ENCODE measurements at regions not wholly inside any gene's neighbourhood (a gene's known extent, or its start where the extent isn't known, plus 50 kb on each side); places are given as distances from the start of the nearest gene placed in this dataset.

DNA sequence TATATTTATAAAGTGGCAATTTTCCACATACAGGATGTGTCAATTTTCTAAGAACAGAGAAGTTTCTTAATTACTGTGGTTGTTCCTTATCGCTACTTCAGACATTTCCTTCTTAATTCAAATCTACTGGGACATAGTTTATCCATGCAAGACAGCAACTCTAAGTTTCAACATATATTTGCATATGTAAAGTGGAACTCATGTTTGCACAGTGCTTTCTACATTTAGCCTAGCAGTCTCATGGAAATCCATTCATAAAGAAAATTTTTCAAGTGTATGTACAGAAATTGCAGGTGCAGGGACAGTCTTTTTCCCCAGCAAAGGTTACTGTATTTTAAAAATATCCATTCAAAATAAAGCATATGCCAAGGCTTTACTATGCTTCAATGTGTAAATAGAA lies 956.7 kb upstream of the SEL1L start:
- no peak for DNase-seq

GRCh38 chr14:82492157-82492556 lies 958.5 kb upstream of the SEL1L start:
- no peak for DNase-seq

DNA sequence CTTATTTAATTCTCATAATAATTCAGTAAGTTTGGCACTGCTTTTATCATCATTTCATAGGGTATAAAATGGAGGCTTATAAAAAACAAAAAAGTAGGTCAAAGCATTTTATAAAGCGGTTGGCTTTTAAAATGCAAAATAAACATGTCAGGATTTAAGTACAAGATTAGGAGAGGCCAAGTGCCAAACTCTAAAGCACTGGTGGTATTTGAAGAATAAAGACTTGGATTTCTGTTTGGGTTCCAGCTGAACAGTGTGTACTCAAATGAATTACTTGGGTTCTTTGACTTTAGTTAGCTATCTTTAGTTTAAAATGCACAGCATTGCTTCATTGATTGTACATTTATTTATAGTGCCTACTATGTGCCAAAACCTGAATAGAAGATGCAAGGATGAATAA lies 966.6 kb upstream of the SEL1L start:
- DNase-seq = no peak

- DNase-seq = no peak
These were observed 967.9 kb upstream of the SEL1L start for GRCh38 chr14:82501554-82501953.

- DNase-seq = no peak
These were observed 968.4 kb upstream of the SEL1L start for GRCh38 chr14:82502043-82502442.

GRCh38 chr14:82504894-82505293 lies 971.2 kb upstream of the SEL1L start:
- DNase-seq = no peak

- DNase-seq = no peak
These were observed 976.4 kb upstream of the SEL1L start for GRCh38 chr14:82510007-82510406.

GRCh38 chr14:82511399-82511798 lies 977.7 kb upstream of the SEL1L start:
- no peak for DNase-seq

DNA sequence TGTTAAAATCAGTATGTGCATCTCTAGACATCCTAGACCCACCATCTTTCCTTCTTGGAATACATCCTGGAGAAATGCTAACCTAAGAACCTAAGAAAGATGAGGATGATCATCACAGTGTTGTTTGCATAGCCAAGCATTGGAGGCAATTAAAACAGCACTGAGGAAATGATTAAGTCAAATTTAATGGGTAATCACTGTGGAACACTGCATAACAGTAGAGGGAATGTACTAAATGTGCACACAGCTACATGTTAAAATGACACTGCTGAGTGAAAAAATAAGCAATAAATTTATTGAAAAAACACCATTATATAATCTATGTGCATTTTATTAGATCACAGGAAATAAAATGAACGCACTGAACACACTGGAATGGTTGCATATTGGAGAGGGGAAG lies 987.1 kb upstream of the SEL1L start:
- no peak for DNase-seq

DNA sequence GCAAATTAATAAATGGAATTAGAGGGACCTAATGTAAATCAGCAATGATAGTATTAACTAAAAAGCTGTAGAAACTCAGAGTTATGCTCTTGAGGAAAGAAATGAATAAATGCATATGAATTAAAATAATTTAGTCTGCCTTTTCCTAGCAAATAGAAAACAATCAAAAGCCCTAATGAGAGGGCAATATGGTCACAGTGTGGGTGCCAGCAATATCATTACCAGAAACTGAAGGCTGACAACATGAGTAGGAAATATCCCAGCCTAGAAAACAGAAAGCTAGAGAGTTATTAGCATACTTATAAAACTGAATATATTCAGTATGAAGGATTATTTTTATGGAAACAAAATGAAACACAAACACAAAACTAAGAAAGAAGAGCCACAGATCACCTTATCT lies 987.5 kb upstream of the SEL1L start:
- DNase-seq = no peak

DNA sequence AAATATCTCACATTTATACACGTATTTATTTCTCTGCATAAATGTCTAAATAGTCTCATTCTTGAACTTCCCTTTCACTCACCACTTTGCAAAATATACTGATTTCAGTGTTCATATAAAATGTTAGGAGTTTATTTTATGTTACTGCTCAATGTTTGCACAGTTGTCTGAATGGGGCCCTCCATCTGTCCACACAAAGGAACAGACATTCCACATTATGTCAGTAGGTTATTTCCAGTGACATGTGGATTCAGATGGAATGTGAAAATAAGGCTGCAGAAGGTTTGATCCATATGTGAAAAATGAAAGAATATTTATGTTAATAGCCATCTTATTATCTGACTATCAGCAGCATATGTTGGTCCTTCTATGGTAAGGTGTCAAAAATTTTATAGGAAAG lies 994.4 kb upstream of the SEL1L start:
- no peak for DNase-seq

- no peak for DNase-seq
These were observed 999.7 kb upstream of the SEL1L start for GRCh38 chr14:82533351-82533750.

DNA sequence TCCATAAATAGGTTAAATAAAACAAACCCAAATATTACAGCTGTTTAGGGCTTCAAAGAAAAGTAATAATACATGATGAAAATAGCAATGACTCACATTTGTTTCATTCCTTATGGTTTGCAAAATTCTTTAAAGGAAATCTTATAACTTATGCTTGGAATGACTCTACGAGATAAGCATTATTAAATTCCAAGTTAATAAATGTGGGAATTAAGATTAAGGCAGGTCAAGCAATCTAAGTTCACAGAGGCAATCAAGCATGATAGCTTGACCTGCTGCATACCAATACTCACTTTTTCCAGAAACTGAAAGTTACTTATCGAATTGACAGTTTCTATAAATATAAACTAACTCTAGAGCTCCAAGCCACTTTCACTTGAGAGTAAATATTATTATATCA lies 1002.9 kb upstream of the SEL1L start:
- no peak for DNase-seq

GRCh38 chr14:82537831-82538230 lies 1004.2 kb upstream of the SEL1L start:
- DNase-seq = no peak

GRCh38 chr14:82546401-82546800 lies 1012.7 kb upstream of the SEL1L start:
- no peak for DNase-seq

DNA sequence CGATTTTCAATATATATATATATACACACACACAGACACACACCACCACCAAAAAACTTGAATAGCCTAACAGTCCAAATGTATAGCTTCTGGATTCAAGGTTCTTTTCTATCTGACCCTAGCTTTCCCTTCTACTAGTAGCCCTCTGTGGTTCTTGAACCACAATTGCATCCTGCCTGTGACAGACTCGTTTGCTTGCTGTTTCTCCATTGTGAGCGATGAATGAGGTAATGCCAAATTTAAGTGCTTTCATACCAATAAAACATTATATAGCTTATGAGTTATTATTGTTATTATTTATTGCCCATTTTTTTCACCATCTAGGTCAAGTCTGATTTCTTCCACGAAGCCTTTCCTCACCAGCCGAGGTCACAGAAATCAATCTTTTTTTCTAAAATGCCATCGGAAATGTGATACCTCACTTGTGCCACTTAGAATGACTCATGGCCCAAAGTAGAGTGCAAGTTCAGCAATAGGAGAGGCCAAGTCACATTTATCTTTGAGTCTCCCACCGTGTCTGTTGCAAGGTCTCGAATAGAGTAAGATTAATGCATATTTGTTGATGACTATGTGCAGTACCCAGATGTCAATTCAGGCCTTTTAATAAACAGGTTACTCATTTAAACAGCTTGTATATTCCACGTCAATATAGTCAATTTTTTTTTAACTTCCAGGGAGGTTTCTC lies 1015.8 kb upstream of the SEL1L start:
- DNase-seq = no peak

GRCh38 chr14:82562881-82563280 lies 1029.2 kb upstream of the SEL1L start:
- DNase-seq = no peak

GRCh38 chr14:82565825-82566224 lies 1032.2 kb upstream of the SEL1L start:
- DNase-seq = no peak

DNA sequence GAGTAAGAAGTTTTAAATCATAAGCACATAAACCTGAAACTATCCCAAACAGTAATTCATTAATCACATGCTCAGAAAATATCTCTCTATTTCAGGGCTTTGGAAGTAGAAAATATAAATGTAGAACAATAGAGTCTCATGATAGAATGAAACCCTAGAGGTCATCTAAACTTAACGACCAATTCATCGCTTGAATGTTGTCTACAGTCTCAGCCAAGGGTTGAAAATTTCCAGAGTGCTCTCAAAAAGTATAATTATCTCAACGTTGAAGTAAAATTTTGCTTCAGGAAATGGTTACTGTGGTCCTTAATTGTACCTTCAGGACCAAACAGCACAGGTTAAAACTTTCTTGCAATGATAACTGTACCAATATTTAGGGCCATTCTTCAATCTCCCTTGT lies 1053.6 kb upstream of the SEL1L start:
- no peak for DNase-seq

DNA sequence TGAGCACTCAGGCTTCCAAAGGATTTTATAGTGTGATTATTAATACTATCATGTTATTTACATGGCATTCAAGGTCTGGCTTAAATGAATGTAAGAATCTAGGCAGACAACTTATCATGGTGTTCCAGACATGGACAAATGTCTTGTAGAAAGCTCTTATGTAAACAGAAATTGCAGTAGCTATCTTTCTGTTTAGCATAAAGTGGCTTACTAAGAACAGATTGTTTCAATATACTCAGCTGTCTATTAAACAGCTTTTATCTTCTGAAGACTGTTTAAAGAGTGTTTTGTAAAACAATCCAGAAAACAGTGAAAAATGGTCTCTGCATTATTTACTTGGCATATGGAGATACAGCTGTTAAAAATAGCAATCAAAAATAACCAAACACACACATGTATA lies 1061.8 kb upstream of the SEL1L start:
- DNase-seq = no peak

GRCh38 chr14:82602794-82603193 lies 1069.1 kb upstream of the SEL1L start:
- no peak for DNase-seq

DNA sequence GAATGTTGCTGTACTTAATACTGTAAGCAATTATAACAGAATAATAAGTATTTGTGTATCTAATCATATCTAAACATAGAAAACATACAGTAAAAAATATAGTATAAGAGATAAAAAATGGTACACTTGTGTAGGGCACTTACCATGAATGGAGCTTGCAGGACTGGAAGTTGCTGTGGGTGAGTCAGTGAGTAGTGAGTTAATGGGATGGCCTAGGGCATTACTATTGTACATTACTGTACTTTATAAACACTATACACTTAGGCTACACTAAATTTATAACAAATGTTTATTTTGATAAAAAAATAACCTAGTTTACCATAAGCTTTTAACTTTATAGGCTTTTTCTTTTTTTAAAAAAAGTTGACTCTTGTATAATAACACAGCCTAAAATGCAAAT lies 1071.2 kb upstream of the SEL1L start:
- DNase-seq = no peak

DNA sequence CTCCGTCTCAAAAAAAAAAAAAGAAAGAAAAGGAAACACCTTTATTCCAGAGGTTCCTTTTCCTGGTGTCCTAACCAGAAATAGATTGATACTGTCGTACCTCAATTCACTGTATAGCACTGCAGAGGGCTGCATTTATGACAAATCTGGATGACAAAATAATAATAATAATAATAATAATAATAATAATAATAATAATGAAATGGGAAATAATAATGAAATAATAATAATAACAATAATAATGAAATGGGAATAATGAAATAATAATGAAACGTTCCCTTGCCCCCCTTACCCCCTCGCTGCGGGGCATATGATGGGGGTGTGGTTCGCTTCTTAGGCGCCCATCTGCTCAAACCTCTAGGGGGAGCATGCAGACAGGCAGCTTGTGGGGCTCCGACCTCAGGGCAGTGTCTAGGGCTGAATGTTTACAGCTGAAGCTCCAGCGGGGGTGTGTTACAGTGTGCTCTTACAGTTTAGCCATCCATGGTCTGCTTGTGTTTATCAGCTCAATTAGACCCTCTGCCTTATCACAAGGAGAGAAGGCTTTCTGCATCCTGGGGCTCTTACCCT lies 1088.3 kb upstream of the SEL1L start:
- no peak for DNase-seq

DNA sequence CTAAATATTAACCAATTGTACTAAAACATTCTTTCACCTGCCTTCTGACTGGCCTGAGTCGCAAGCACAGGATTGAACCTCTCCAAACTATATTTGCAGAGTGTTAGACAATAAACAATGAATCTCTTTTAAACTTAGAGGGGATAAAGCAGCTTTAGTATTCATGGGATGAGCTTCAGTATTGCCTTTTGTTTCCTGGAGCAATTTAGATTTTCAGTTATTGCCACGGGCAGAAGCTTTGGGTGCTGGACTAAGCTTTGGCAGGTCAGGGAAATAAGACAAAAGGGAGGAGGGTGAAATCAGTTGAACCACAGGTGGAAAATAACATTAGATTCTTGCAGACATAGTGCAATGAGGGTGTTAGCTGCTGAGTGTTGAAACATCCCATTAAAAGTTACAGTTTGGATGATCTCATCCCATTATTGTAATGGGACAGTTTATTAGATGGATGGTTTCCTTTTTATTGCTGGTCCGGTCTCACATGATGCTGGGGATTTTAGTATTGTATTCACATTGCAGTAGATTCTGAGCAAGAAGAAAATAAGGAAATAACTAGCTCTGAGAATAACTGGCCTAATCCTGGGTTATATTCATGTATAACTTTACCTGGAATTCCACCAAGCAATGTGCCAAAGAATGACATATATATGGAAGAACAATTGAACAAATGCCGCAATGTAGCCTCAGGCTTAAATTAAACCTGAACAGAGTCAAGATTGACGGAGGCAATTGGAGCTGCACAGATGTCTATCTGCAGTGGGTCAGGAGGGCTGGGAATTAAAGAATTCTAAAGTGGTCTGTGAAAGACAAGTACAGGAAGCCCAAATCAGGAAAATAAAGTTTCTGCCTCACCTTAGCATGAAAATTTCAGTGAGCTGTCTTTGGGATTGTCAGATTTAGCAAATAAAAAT lies 1092.8 kb upstream of the SEL1L start:
- no peak for DNase-seq

Measured in stimulated activated CD8-positive, alpha-beta memory T cell treated with anti-CD3 and anti-CD28 coated beads, Interleukin-4, amount 100 ng/mL, for 48 hours (primary cell).